HG03571 (cell line): ENCODE measurements at regions not wholly inside any gene's neighbourhood (a gene's known extent, or its start where the extent isn't known, plus 50 kb on each side); places are given as distances from the start of the nearest gene placed in this dataset.

Experiments
- ATAC-seq: cut with Tn5 transposase; IDR thresholded peaks from one replicate; pipeline ENCODE4 v1.9.1; 2021; ENCODE audit not compliant: unreplicated experiment

- no peak for ATAC-seq
Measured at GRCh38 chr7:22962775-22963350, 51.1 kb downstream of the HYCC1 start.

- ATAC-seq = no peak
Measured at GRCh38 chr7:22958742-22959141, 55.2 kb downstream of the HYCC1 start.

- ATAC-seq = no peak
Measured at GRCh38 chr7:22954251-22954650, 59.7 kb downstream of the HYCC1 start.

- no peak for ATAC-seq
Measured at GRCh38 chr7:22952306-22953015, 61.5 kb downstream of the HYCC1 start.

- no peak for ATAC-seq
Measured at GRCh38 chr7:22949944-22950343, 64.0 kb downstream of the HYCC1 start.

- ATAC-seq = no peak
Measured at GRCh38 chr7:22949221-22949620, 64.7 kb downstream of the HYCC1 start.

- no peak for ATAC-seq
Measured at GRCh38 chr7:22948770-22949169, 65.2 kb downstream of the HYCC1 start.

- no peak for ATAC-seq
Measured at GRCh38 chr7:22945584-22945983, 68.3 kb downstream of the HYCC1 start.

- ATAC-seq = no peak
Measured at GRCh38 chr7:22944510-22944909, 69.4 kb downstream of the HYCC1 start.

- no peak for ATAC-seq
Measured at GRCh38 chr7:22944022-22944421, 69.9 kb downstream of the HYCC1 start.

GRCh38 chr7:22942191-22942590 lies 71.7 kb downstream of the HYCC1 start:
- no peak for ATAC-seq

GRCh38 chr7:22939842-22940241 lies 74.1 kb downstream of the HYCC1 start:
- no peak for ATAC-seq

GRCh38 chr7:22937946-22938345 lies 76.0 kb downstream of the HYCC1 start:
- no peak for ATAC-seq

GRCh38 chr7:22936246-22936645 lies 77.7 kb downstream of the HYCC1 start:
- no peak for ATAC-seq

- no peak for ATAC-seq
Measured at GRCh38 chr7:22935269-22935668, 78.7 kb downstream of the HYCC1 start.

GRCh38 chr7:22934473-22935065 lies 79.4 kb downstream of the HYCC1 start:
- no peak for ATAC-seq

- no peak for ATAC-seq
Measured at GRCh38 chr7:22934023-22934422, 79.9 kb downstream of the HYCC1 start.

GRCh38 chr7:22932896-22933295 lies 81.0 kb downstream of the HYCC1 start:
- no peak for ATAC-seq

GRCh38 chr7:22931011-22931410 lies 82.9 kb downstream of the HYCC1 start:
- no peak for ATAC-seq

- ATAC-seq = no peak
Measured at GRCh38 chr7:22922307-22922706, 91.6 kb downstream of the HYCC1 start.

- ATAC-seq = no peak
Measured at GRCh38 chr7:22921386-22922086, 92.4 kb downstream of the HYCC1 start.

GRCh38 chr7:22920672-22921071 lies 93.3 kb downstream of the HYCC1 start:
- no peak for ATAC-seq
